COR-L47 (cell line): ENCODE measurements at regions not wholly inside any gene's neighbourhood (a gene's known extent, or its start where the extent isn't known, plus 50 kb on each side); places are given as distances from the start of the nearest gene placed in this dataset.

Experiments
- DNase-seq: peaks from one replicate; lab custom pipeline; 2025; lab: John Stamatoyannopoulos, UW

- DNase-seq, result no peak
Observed at GRCh38 chr15:91559066-91559465, 294.4 kb upstream of the SLCO3A1 start.

DNA sequence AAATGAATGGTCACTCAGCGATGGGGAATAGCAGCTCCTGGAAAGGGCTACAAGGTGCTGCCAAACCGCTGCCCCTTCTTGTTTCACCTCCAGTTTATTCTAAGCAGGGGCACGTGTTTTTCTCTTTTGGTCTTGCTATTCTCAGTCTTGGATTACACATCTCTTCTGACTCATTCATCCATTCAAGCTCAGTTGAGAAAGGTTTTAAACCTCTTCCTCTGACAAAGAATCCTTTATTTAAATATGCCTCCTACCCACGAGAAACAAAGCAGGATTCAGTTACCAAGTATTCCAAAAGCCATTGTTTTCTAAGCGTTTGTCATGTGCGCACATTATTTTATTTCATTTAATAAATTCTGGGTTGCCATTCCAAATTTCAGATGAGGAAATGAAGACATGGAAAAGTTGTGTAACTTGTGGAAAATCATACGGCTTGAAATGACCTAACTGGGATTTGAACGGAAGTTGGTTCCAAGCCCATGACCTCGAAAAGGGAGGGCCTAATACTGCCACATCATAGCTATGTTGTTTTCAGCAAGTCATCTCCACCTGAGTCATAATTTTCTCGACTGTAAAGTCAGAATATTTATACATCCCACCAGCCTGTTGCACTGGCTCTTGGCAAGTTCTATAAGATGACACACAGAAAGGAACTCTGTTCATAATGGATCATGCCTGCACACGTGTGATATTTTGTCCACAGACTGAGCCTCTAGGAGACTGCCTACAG lies 292.0 kb upstream of the SLCO3A1 start:
- DNase-seq, result no peak

GRCh38 chr15:91562698-91563097 lies 290.8 kb upstream of the SLCO3A1 start:
- DNase-seq, result no peak

GRCh38 chr15:91564631-91565030 lies 288.9 kb upstream of the SLCO3A1 start:
- no peak for DNase-seq

DNA sequence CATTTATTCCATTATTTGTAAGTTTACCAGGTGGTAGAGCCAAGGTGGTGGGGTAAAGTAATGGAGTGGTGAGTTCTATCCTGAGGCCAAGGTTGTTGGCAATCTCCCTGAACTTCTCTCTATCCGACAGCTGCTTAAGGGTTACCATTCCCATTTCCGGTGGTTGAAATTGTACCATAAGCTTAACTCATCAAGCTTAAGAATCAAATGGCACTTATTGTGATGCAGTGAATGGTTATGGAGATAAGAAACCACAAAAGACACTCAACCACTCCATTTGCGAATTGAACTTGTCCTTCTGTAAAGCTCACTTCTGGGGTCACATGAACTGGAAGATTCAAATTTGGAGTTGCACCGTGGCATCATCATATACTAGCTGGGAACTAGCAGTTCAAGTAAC lies 287.4 kb upstream of the SLCO3A1 start:
- no peak for DNase-seq

- no peak for DNase-seq
Observed at GRCh38 chr15:91568036-91568435, 285.5 kb upstream of the SLCO3A1 start.

DNA sequence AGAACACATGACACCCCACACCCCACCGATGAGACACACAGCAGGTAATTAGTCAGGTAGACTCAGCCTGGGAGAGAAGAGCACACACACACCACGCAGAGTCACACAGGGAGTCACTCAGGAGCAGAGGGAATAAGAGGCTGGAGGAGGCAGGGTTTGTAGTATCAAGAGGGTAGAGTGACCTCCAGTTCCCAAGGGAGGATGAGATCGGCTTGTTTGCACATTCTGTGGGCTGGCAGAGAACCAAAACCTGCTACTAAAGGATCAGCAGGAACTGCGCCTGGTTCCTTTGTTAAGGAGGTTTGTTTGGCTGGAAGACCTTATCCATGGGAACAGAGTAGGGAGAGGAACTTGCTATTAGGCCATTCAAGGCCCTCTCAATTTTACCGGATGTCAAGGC lies 281.4 kb upstream of the SLCO3A1 start:
- DNase-seq, result peak; percentile 99

DNA sequence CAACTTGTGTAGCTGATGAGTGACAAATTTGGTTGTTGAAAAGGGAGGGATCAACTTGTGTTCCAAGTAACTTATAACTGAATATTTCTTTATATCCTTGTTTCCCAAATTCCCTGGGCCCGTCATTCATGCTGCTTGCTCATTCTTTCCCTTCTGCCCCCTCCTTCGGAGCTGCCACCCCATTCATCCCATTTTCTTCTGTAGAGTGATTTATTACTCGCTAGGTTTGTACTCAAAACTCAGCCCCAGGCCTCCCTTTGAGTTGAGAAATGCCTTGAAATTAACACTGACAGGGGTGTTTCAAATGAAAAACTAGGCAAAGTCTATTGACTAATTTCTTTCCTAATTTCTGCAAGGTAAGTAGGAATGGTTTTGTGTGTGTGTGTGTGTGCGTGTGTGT lies 277.4 kb upstream of the SLCO3A1 start:
- no peak for DNase-seq

DNA sequence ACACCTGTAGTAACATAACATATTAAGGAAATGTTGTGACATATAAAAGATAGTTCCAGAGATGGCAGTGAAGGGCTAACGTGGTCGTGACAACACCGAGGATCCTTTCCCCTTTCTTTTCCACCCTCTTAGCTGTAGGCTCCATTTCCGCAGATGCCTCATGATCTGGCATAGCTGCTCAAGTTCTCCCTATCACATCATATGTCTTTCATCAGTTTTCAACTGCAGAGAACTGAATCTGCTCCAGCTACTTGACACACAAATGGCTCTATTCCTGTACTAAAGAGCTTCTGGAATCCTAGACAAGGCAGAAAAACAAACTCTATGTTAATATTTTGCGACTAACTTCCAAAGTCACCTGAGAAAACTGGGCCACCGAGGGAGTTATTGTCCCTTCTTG lies 275.0 kb upstream of the SLCO3A1 start:
- no peak for DNase-seq

GRCh38 chr15:91584895-91585294 lies 268.6 kb upstream of the SLCO3A1 start:
- DNase-seq, result no peak

DNA sequence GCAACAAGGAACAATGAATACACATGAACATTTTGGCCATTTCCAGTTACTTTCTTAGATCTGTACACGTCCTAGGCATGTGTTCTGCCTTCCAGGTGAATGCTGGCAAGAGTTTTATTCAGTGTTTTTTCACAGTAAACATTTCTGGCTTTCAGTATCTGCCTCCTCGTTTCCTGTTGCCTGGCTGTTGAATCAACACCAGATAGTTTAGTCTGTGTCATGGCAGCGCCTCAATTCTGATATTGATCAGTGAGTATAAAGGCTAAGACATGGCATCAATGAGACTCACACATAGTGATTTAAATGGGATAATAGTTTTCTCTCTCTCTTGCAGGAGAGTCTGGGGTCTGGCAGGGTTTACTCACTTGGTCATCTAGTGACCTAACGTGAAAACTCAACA lies 266.9 kb upstream of the SLCO3A1 start:
- no peak for DNase-seq

- DNase-seq, result no peak
Observed at GRCh38 chr15:91589360-91589759, 264.1 kb upstream of the SLCO3A1 start.

DNA sequence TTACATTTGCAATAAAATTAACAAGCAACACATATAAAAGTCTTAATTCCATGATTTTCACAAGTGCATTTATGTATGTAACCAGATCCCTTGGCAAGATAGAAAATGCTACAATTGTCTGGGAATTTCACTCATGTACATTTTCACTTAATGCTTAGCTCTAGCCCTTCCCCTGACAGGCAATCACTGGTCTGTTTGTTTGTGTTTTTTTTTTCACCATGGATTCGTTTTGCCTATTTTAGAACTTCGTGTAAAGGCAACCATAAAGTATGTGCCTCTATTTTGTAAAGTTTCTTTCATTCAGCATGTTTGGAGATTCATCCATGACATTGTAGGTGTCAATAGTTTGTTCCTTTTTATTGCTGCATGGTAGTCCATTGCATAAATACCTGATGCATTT lies 260.9 kb upstream of the SLCO3A1 start:
- no peak for DNase-seq

GRCh38 chr15:91593067-91593466 lies 260.4 kb upstream of the SLCO3A1 start:
- DNase-seq, result no peak

DNA sequence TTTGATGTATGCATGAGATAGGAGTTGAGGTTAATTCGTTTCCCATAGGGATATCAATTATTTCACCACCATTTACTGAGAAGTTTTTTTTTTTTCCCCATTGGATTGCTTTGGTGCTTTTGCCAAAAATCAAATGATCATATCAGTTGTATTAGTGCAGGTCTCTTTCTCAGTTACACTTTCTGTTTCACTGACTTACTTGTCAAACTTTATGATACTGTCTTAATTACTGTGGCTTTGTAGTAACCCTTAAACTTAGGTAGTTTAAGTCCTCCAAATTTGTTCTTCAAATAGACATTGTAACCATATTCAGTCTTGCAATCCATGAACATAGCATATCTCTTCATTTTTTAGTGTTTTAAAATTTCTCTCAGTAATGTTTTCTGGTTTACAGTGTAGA lies 259.9 kb upstream of the SLCO3A1 start:
- no peak for DNase-seq

DNA sequence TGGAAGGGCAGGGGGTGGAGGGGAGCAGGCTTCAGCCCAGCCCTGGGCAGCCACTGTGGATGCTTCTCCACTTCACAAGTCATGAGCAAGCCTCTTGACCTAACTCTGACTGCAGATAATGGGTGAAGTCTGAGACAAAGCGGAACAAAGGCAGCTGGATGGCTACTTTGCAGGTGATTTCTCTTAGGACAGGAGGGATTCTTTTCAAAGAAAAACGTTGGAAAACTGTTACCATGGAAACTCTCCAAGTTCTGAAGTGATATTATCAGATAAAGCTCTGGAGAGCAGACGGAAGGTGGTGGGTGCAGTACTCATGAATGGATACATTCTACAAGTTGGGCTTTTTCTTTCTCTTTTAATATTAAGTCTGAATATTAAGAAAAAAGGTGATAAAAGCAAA lies 254.2 kb upstream of the SLCO3A1 start:
- DNase-seq, result no peak

DNA sequence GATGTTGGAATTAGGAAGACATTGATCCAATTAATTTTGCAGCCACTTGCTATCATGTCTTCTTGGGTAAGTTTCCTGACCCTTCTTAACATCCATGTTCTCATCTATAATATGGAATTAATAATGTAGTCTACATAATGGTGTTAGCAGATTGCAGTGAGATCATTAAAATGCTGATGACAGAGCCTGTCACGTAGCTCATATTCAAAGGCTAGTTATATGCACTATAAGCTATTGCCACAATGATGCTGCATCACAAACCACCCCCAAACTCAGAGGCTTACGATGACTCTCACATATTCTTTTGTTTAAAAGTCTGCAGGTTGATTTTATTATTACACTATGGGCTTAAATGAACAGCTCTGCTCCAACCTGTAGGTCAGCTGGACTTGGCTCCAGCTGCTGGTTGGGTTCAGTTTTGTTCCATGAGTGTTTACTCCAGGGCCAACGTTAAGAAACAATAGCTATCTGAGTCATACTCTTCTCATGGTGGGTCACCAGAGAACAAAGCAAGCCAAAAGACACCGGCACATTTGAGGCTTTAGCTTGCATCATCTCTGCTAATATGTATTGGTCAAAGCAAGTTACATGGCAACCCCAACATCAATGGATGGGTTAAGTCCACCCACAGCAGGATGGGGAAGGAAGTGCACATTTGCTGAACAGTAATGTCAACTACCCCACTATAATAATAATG lies 250.0 kb upstream of the SLCO3A1 start:
- no peak for DNase-seq

DNA sequence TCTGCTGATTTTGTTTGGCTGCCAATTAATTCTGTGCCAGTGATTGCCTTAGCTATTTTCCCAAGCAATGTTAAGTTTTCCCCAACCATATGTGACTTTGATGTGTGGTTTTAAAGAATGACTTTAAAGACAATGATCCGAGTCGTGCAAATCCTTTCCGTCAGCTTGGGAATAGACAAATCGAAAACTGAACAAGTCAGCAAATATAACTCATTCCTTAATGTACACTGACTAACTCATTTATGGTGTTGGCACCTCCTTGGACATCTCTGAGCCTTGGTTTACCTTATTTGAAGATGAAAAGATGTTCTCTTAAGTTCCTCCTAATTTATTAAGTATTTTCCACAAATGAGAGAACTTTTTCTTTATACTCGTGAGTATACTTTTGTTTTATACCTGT lies 249.4 kb upstream of the SLCO3A1 start:
- DNase-seq, result no peak

DNA sequence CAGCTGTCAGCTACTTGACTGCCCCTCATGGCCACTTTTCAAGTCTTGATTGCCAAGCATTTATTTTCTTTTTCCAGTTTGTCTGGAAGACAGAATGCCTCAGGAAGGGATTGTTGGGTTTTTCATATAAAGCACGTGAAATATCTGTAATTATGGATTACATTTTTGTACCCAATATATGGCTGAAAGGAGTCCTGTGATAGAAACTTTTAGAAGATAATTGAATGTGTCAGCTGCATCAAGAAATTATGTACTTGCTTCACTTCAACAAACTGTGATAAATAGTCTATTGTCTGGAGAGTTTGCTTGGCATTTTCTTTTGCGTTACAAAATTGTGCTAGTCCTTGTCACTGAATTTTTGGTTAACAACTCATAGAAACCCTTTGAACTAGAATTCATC lies 247.9 kb upstream of the SLCO3A1 start:
- DNase-seq, result no peak

- no peak for DNase-seq
Observed at GRCh38 chr15:91609231-91609630, 244.3 kb upstream of the SLCO3A1 start.

DNA sequence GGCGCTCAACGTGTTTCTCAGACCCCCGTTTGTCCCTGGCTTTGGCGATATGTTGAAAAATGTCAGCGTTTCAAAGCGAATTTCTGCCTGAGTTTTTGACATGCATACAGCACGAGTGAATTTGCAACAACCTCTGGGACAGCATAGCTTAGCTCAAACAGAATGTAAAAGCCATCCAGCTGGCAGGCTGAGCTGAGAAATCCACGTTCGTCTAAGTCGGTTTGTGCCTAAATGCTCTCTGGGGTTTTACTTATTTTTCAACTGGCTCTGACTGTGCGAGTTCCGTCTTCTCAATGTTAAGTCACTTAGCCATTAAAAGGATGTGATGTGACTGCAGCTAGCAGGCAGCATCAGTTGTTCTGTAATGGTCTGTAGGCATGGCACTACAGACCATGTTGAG lies 243.5 kb upstream of the SLCO3A1 start:
- no peak for DNase-seq

GRCh38 chr15:91611561-91612323 lies 241.8 kb upstream of the SLCO3A1 start:
- no peak for DNase-seq

DNA sequence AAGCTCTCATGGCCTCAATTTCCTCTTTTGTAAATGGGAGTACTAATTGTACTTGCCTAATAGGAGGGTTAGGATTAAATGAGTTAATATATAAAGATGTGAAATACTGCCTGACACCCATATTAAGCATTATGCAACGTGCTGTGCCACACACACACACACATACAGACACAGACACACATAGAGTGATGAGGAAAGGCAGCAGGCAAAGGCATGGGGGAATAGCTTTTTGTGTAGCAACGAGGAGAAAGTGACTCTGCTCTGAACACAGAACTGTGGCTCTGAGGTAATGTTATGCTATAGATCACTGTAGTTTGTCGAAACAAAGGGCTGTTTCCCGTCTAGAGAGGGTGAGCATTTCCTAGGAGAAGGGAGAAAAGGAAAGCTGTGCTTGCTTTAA lies 233.3 kb upstream of the SLCO3A1 start:
- no peak for DNase-seq
